ENCODE measurements at regions not wholly inside any gene's neighbourhood (a gene's known extent, or its start where the extent isn't known, plus 50 kb on each side); places are given as distances from the start of the nearest gene placed in this dataset.

GRCh38 chr6:166687879-166688205 lies 60.8 kb upstream of the RPS6KA2 start:
- no peak for DNase-seq

GRCh38 chr6:166687070-166687878 lies 60.2 kb upstream of the RPS6KA2 start:
- no peak for DNase-seq

GRCh38 chr6:166686317-166686716 lies 59.3 kb upstream of the RPS6KA2 start:
- DNase-seq = no peak

DNA sequence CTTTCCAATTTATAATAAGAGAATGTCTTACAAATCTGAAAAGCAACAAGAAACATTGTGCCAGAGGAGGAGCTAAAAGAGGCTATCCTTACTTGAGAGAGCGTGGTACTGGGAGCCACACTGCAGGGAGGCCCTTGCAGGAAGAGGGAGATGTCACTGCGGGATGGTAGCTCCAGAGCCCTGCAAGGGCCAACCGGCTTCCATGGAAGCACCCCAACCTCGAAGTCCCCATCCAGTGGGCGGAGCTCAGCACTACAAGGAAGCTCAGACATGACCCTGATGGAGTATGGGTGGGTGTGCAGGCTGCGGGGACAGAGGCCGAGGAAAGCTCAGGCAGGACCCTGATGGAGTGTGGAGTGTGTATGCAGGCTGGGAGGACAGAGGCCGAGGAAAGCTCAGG lies 57.8 kb upstream of the RPS6KA2 start:
- DNase-seq = no peak

DNA sequence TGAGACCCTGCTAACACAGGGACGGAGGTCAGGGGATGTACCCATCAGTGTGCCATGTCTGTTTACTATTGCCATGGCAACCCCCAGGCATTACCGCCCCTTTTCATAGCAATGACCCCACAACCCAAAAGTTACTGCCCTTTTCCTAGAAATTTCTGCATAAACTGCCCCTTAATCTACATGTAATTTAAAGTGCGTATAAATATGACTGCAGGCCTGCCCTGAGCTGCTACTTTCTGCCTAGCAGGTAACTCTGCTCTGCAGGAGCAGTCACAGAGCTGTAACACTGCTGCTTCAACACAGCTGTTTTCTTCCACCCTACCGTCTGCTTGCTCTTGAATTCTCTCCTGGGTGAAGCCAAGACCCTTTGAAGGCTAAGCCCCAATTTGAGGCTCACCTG lies 57.1 kb upstream of the RPS6KA2 start:
- no peak for DNase-seq

GRCh38 chr6:166683477-166683876 lies 56.4 kb upstream of the RPS6KA2 start:
- no peak for DNase-seq

- no peak for DNase-seq
Measured at GRCh38 chr6:166679566-166679965, 52.5 kb upstream of the RPS6KA2 start.

DNA sequence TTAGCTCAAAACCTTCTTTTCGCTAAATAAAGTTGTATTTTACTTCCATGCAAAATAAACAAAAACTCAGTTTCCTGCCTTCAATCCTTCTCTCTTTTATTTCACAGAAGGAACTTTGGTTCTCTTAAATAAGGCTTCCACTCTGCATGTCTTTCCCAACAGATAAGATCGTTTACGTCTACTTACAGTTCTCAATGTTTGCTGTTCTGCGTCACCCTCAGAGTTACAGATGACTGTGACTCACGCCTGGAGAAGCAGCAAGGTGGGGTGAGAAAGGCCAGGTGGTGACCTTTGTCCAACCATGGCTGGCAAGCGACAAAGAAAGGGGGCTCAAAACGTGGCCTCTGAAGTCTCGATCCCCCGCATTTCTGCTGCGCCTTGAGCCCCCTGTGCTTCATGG lies 51.4 kb upstream of the RPS6KA2 start:
- no peak for DNase-seq

DNA sequence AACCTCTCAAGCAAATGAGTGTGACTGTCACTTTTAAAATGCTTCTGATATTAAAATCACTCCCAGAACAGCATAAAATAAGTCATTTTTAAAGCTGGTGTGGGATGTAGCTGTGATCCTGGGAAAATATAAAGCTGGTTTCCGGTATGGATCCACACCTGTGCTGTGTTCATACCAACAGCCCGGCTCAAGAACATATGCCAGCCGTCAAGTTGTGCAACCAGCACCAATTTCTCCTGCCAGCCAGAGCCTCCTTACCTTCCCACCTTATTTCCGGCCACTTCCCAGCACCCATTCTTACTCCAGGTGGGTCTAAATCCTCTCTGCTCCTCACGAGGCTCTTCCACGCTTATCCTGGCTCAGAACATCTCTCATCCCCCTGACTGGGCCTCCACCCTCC lies 50.9 kb upstream of the RPS6KA2 start:
- DNase-seq = no peak
